ENCODE measurements at regions not wholly inside any gene's neighbourhood (a gene's known extent, or its start where the extent isn't known, plus 50 kb on each side); places are given as distances from the start of the nearest gene placed in this dataset.
"Not testable (repeated sequence)": the region's sequence is repeated elsewhere in the genome, so short reads cannot be mapped to it uniquely, and the experiment has no call there.

DNA sequence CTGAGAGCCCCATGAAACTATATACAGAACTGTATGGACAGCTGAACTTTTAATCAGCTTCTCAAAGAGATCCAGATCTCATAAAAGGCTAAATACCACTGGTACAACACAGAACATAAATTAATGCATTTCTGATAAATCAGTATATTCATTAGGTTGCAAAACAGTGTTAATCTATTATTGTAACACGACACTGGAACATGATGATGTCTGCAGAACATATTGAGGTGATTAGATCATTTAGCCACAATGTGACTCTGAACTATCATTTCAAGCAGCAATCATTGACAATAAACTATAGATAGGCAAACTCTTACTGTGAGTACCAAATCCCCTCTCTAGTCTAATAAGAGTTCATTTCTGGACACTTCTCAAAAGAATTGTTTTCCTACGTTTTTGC lies 50.3 kb downstream of the GASK1B start:
- no peaks in the 10 kb centered on the region for H3K36me3 ChIP-seq
- no peak overlapping the region for H3K4me3 ChIP-seq
- DNase-seq = no peak
- no peak overlapping the region for H3K27ac ChIP-seq
- TF ChIP-seq POLR2A (IDR thresholded peaks at IDR 0.05) (no peak), POLR2AphosphoS5 (IDR thresholded peaks at IDR 0.05) (no peak)
- TF ChIP-seq, protein P1, sequence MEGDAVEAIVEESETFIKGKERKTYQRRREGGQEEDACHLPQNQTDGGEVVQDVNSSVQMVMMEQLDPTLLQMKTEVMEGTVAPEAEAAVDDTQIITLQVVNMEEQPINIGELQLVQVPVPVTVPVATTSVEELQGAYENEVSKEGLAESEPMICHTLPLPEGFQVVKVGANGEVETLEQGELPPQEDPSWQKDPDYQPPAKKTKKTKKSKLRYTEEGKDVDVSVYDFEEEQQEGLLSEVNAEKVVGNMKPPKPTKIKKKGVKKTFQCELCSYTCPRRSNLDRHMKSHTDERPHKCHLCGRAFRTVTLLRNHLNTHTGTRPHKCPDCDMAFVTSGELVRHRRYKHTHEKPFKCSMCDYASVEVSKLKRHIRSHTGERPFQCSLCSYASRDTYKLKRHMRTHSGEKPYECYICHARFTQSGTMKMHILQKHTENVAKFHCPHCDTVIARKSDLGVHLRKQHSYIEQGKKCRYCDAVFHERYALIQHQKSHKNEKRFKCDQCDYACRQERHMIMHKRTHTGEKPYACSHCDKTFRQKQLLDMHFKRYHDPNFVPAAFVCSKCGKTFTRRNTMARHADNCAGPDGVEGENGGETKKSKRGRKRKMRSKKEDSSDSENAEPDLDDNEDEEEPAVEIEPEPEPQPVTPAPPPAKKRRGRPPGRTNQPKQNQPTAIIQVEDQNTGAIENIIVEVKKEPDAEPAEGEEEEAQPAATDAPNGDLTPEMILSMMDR (IDR thresholded peaks at IDR 0.05 in 8 of 11, conservative IDR thresholded peaks at IDR 0.05 in 3 of 11) = no peak
- no peaks in the 10 kb centered on the region for H3K9me3 ChIP-seq
- H3K27me3 ChIP-seq (replicated peaks in 1 of 7) = no peaks in the 10 kb centered on the region
- intact Hi-C loops (cut with DNase I; ENCODE audit: low total_unique reads) = no loop called here
- H3K4me1 ChIP-seq = no peaks in the 10 kb centered on the region
- 64 to 83% (median 73%) methylated on average over 2 of the region's 2 CpGs for WGBS, 5 donors

- WGBS, 5 donors = 46 to 73% (median 50%) methylated on average over 3 of the region's 3 CpGs
- peak overlapping the region in 6 of 8 donors; percentile 8 to 52 (median 30) for H3K27ac ChIP-seq
- no peak for DNase-seq
Observed at GRCh38 chr4:158121161-158121579, 51.7 kb downstream of the GASK1B start.

DNA sequence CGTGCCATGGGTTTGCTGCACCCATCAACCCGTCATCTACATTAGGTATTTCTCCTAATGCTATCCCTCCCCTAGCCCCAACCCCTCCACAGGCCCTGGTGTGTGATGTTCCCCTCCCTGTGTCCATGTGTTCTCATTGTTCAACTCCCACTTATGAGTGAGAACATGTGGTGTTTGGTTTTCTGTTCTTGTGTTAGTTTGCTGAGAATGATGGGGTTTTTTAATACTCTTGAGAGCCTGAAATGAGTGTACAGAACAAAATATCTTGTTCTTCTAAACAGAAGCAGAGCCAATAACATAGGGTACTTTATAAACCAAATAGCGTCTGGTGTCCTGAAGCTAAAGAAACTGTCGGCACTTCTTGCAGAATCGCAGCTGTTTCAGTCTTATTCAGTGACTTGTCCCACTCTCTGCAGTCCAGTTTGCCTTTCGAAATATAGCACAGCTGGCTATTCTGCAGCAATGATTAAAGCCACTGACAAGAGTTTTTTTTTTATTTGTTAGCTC lies 52.1 kb downstream of the GASK1B start:
- intact Hi-C loops (cut with DNase I; ENCODE audit: low total_unique reads); H3K4me1 ChIP-seq; DNase-seq; H3K4me3 ChIP-seq; H3K9me3 ChIP-seq; H3K36me3 ChIP-seq; H3K27me3 ChIP-seq (replicated peaks in 1 of 7): not testable (repeated sequence)
- H3K27ac ChIP-seq = peak overlapping the region in 6 of 8 donors; percentile 8 to 52 (median 33)
- WGBS, 5 donors = 64 to 76% (median 72%) methylated on average over 6 of the region's 6 CpGs

More at GRCh38 chr4:158121161-158121579, 51.7 kb downstream of the GASK1B start:
- TF ChIP-seq, protein P1 (IDR thresholded peaks at IDR 0.05 in 8 of 11, conservative IDR thresholded peaks at IDR 0.05 in 3 of 11) = no peak
- TF ChIP-seq POLR2AphosphoS5 (IDR thresholded peaks at IDR 0.05) = no peak
- TF ChIP-seq POLR2A (IDR thresholded peaks at IDR 0.05) = no peak
- intact Hi-C loops (cut with DNase I; ENCODE audit: low total_unique reads) = no loop called here
- no peaks in the 10 kb centered on the region for H3K27me3 ChIP-seq (replicated peaks in 1 of 7)
- no peaks in the 10 kb centered on the region for H3K4me1 ChIP-seq
- H3K9me3 ChIP-seq = no peaks in the 10 kb centered on the region
- no peaks in the 10 kb centered on the region for H3K36me3 ChIP-seq
- H3K4me3 ChIP-seq = no peak overlapping the region

DNA sequence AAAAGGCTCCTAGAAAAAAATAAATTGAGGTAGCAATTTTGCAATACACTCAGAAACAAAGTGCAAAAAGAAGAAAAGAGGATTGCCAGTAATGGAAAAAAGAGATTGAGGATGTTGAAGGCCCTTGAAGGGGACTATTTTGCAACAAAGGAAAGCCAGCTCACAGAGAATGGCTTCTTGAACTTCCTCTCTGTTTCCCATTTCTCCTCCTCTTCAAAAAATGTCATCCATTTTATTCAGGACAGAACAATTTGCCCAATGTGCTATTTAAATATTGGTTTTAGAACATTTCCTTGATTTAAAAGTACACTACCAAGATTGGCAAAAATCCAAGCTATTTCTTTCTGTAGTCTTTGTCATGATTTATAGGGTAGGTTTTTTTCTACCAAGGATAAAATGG lies 60.2 kb downstream of the GASK1B start:
- no peak overlapping the region for H3K4me3 ChIP-seq
- H3K36me3 ChIP-seq = no peaks in the 10 kb centered on the region
- H3K27ac ChIP-seq = peak overlapping the region in 1 of 8 donors; percentile 27
- H3K4me1 ChIP-seq = peaks cover 0 to 2% (median 0%) of the 10 kb centered on the region in 6 donors
- H3K9me3 ChIP-seq = no peaks in the 10 kb centered on the region
- no peak for DNase-seq
- no peaks in the 10 kb centered on the region for H3K27me3 ChIP-seq (replicated peaks in 1 of 7)
- TF ChIP-seq, protein P1 (IDR thresholded peaks at IDR 0.05 in 8 of 11, conservative IDR thresholded peaks at IDR 0.05 in 3 of 11) = no peak
- TF ChIP-seq POLR2AphosphoS5 (IDR thresholded peaks at IDR 0.05) = no peak
- no peak for TF ChIP-seq POLR2A (IDR thresholded peaks at IDR 0.05)
- intact Hi-C loops (cut with DNase I; ENCODE audit: low total_unique reads) = no loop called here

- Histone ChIP-seq H3K27me3 (replicated peaks in 1 of 7) (no peaks in the 10 kb centered on the region), H3K9me3 (no peaks in the 10 kb centered on the region), H3K4me3 (no peak overlapping the region), H3K4me1 (peaks cover 0 to 2% (median 0%) of the 10 kb centered on the region in 6 donors), H3K27ac (no peak overlapping the region), H3K36me3 (no peaks in the 10 kb centered on the region)
- WGBS, 5 donors = 73 to 91% (median 81%) methylated on average over 2 of the region's 2 CpGs
- TF ChIP-seq, protein P1 (IDR thresholded peaks at IDR 0.05 in 8 of 11, conservative IDR thresholded peaks at IDR 0.05 in 3 of 11) = no peak
- DNase-seq = no peak
- intact Hi-C loops (cut with DNase I; ENCODE audit: low total_unique reads) = no loop called here
Observed at GRCh38 chr4:158111241-158111640, 61.6 kb downstream of the GASK1B start.

Data from spleen (tissue), 11 donors.